H54 (cell line): ENCODE measurements at regions not wholly inside any gene's neighbourhood (a gene's known extent, or its start where the extent isn't known, plus 50 kb on each side); places are given as distances from the start of the nearest gene placed in this dataset.

Experiments
- DNase-seq: peaks from one replicate; pipeline ENCODE4 v3.0.0; 2011; ENCODE audit warnings: low spot score, mixed read lengths; ENCODE audit not compliant: insufficient read length
- FAIRE-seq: peaks from 3 replicates; lab custom pipeline; 2011; peaks lifted over from hg19 to GRCh38; lab: Jason Lieb, UNC
- POLR2A ChIP-seq: IDR thresholded peaks from 2 replicates; pipeline ENCODE4 v1.6.1; 2011; ENCODE audit warnings: low read depth, mild to moderate bottlenecking, low read length

DNA sequence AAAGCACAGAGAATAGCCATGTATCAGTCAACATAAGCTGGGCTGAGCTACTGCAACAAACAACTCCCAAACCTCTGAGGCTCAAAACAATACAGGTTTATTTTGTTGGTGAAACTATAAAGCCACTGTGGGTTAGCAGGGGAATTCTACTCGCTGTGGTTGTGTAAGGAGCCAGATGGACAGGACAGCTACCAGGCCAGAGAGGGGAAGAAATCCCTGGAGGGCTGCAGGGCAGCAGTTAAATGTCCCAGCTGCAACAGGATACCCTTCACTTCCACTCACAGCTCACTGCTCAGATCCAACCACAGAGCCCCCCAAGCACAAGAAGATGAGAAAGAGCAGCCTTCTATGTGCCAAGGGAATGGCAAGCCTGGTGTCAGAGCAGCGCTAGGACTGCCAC, 245.9 kb upstream of the RAB6C start:
- no peak for TF ChIP-seq POLR2A
- no peak for DNase-seq
- FAIRE-seq, result no peak

DNA sequence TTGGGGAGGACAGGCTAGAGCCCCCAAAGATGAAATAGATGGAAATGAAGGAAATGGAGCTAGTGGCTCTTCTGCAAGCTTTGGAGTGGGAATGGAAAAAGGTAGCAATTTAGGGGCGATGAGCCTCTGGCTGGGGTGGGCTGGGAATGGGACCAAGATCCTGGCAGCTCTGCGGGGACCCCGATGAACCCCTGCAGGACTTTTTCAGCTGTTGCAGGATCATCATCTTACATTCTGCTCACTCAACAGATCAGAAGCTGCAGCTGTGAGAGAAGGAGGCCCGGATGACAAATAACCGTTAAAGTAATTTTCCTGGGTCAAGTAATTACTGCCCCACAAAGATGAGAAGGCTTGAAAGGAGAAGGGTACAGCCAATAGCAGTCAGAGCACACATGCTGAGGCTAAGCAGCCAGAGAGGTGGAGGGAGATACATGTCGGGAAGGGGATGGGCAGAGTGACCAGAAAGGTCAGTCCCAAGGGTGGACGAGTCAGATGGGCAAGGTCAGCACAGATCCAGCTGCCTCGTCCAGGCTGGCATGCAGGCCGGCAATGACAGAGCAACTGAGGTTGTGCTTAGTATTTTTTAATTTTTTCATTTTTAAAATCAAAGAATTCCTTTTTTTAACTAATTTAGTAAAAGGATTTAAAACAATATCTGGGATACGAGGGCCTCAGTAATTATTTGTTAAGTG, 245.0 kb upstream of the RAB6C start:
- TF ChIP-seq POLR2A, result no peak
- FAIRE-seq, result no peak

DNA sequence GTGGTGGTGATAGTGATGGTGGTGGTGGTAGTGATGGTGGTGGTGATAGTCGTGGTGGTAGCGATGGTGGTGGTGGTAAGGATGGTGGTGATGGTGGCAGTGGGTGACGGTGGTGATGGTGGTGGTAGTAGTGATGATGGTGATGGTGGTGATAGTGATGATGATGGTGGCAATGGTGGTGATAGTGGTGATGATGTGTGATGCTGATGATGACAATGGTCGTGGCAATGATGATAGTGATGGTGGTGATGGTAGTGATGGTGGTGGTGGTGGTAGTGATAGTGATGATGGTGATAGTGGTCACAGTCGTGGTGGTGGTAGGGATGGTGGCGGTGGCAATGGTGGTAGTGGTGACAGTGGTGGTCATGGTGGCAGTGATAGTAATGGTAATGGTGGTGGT, 243.9 kb upstream of the RAB6C start:
- no peak for DNase-seq
- no peak for TF ChIP-seq POLR2A
- FAIRE-seq, result no peak

More for the DNA sequence above, 245.0 kb upstream of the RAB6C start:
- DNase-seq, result no peak

DNA sequence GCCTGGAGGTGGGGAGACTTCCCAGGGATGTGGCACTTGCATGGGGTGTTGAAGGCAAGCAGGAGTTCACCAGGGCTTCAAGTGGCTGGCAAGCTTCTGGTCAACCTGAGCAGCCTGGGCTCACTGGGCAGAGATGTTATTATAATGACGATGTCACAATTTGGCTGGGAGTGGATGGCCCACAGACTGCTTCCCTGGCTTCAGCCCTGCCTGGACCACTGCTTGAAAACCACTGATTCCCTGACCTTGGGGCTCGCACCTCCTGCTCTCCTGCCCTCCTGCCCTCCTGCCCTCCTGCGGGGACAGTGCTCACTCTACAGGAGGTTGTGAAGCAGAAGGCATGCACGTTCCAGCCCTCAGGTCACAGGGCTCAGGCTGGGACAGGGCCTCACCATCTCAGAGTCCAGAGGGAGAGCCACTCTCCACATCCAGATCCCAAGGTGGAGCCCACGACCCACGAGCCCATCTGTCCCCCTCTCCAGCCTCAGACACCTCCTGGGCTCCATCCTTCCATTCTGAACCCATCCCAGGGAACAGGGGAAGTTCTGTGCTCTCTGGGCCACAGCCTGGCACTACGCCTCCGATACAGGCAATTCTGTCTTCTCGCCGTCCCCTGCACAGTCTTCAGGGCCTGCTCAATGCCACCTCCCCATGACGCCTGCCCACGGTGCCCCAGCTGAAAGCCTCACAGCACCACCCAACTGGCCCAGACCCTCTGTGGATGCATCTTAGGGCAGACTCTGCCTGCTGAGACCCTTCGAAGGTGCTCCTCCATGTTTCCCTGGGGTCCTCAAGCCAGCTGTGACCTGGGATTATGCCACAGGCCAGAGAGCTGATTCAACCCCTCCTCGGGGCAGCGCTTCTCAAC, 241.6 kb upstream of the RAB6C start:
- FAIRE-seq, result no peak
- no peak for DNase-seq

DNA sequence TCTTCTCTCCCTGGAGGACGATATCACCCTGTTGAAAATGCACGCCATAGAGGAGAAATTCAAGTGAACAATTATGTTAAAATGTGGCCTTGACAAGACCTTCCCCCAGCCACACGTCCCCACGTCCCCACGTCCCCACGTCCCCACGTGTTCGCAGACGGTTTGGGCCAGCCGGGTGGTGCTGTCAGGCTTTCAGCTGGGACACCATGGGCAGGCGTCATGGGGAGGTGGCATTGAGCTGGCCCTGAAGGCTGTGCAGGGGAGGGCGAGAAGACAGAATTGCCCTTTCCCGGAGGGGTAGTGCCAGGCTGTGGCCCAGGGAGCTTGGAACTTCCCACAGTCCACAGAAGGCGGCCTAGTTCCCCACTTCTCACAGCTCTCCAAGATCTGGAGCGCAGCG, 240.7 kb upstream of the RAB6C start:
- DNase-seq (no peak), FAIRE-seq (no peak)
- no peak for TF ChIP-seq POLR2A

More for the DNA sequence above, 241.6 kb upstream of the RAB6C start:
- no peak for TF ChIP-seq POLR2A

DNA sequence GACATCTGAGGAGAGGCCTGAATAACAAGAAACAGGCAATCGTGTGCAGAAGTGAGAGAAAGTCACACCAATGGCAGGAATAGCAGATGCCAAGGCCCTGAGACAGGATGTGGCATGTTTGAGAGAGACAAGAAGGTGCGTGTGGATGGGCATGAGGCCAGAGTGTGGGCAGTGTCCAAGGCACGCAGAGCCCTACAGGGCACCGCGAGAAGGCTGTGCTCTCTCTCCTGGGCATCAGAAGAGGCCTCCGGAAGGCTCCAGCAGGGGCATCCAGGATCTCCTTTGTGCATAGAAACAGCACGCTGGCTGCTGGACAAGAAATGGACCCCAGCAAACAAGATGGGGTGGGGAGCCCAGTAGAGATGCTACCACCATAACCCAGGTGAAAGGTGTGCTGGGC, 239.0 kb upstream of the RAB6C start:
- no peak for TF ChIP-seq POLR2A
- no peak for FAIRE-seq
- no peak for DNase-seq

DNA sequence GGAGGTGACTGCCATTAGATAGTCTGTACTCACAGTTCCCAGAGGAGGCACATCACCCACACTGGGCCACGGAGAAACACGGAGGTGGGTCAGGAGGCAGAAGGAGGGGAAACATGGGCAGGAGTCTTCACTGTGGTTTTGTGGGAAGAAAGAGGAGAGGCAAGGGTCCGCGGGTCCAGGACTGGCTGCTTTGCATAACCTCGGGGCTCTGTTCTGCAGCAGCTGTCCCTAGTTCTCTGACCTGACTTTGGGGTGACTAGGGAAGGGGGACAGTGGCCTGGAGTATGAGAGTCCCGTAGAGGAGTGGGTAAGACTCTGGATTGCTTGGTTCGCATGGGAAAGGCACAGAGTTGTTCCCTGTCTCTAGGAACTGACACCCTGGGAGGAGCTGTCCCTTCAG, 238.3 kb upstream of the RAB6C start:
- no peak for TF ChIP-seq POLR2A
- DNase-seq (no peak), FAIRE-seq (no peak)

DNA sequence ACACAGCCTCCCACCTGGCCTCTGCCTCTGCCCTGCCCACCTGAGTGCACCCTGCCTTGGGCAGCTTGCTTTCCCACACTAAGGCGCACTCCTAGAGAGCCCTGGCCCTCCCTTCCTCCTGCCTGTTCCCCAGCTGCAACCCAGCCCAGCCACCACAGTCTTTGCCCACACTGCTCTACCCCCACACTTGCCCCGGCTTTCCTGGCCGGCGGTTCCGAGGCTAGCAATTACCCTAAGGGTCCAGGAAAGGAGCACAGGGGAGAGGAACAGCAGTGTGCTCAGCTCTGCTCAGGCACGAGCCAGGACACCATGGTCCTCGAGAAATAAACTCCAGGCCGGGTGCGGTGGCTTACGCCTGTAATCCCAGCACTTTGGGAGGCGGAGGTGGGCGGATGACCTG, 237.8 kb upstream of the RAB6C start:
- FAIRE-seq, result no peak
- TF ChIP-seq POLR2A, result no peak
- no peak for DNase-seq

GRCh38 chr2:129742415-129743180, 236.9 kb upstream of the RAB6C start:
- FAIRE-seq (no peak), DNase-seq (no peak)
- TF ChIP-seq POLR2A, result no peak

DNA sequence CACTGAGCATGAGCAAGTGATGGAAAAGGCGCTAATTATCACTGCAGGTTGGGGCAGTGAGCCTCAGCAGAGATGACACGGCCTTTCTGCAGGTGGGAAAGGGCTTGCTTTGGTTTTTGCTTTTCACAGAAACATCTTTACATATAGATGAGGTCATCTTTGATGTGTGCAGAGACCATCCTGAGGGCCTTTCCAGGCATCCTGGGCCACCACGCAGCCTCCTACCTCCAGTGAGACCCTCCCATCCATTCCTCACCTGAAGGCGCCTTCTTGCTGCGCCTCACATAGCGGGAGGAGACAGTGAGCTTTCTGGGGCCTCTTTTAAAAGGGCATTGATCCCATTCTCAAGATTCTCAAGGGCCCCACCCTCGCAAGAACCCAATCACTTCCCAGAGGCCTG, 235.3 kb upstream of the RAB6C start:
- FAIRE-seq (no peak), DNase-seq (no peak)
- TF ChIP-seq POLR2A, result no peak

- no peak for TF ChIP-seq POLR2A
- FAIRE-seq, result no peak
Measured at GRCh38 chr2:129744649-129745048, 234.8 kb upstream of the RAB6C start.

GRCh38 chr2:129747500-129748125, 231.9 kb upstream of the RAB6C start:
- DNase-seq, result no peak
- no peak for TF ChIP-seq POLR2A
- no peak for FAIRE-seq

More at GRCh38 chr2:129744649-129745048, 234.8 kb upstream of the RAB6C start:
- no peak for DNase-seq

GRCh38 chr2:129748250-129748649, 231.2 kb upstream of the RAB6C start:
- no peak for TF ChIP-seq POLR2A
- no peak for FAIRE-seq
- no peak for DNase-seq

DNA sequence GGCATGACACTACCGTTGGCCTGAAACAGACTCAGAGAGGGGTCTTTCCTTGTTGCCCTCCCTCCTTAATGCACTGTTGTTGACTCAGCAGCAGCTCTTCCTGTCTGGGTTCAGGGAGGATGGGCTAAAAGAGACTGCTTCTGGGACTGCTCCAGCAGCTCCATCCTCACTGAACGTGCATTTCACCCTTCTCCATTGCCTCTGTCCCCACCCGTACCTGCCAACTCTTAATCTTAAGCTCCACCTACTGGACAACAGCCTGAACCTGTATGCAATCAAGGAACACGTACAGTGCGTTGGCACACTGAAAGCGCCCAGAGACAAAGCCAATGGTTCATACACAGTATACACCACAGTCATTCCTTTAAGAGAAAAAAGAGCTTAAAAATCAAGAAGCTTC, 230.8 kb upstream of the RAB6C start:
- DNase-seq (no peak), FAIRE-seq (no peak)
- TF ChIP-seq POLR2A, result no peak
